Neural cell (in vitro differentiated cells): ENCODE measurements at regions not wholly inside any gene's neighbourhood (a gene's known extent, or its start where the extent isn't known, plus 50 kb on each side); places are given as distances from the start of the nearest gene placed in this dataset.
"Not testable (repeated sequence)": the region's sequence is repeated elsewhere in the genome, so short reads cannot be mapped to it uniquely, and the experiment has no call there.

Experiments
- EP300 ChIP-seq: fragments of 450-650 bp; conservative IDR thresholded peaks from 2 replicates; pipeline ENCODE4 v1.6.1; 2014; ENCODE audit warnings: antibody characterized with exemption, mild to moderate bottlenecking, moderate library complexity; ENCODE audit not compliant: poor library complexity, severe bottlenecking
- EZH2 ChIP-seq: fragments of 200-600, 300-800 bp; shearing (Covaris generic), sonication (generic); IDR thresholded peaks from 2 replicates; pipeline ENCODE4 v1.6.1; 2014; ENCODE audit warnings: antibody characterized with exemption, low read length, borderline replicate concordance, mild to moderate bottlenecking; ENCODE audit not compliant: insufficient read depth, poor library complexity, severe bottlenecking
- POLR2AphosphoS5 ChIP-seq: IDR thresholded peaks from 2 replicates; pipeline ENCODE4 v1.6.1; 2012
- SMC3 ChIP-seq: fragments of 450-650 bp; conservative IDR thresholded peaks from 2 replicates; pipeline ENCODE4 v1.6.1; 2014; ENCODE audit warnings: antibody characterized with exemption, mild to moderate bottlenecking, moderate library complexity; ENCODE audit not compliant: poor library complexity
- TF ChIP-seq, protein P1 (sequence below): fragments of 450-650 bp; IDR thresholded peaks from 2 replicates; pipeline ENCODE4 v1.5.1; 2014; ENCODE audit warnings: antibody characterized with exemption, mild to moderate bottlenecking, moderate library complexity; ENCODE audit not compliant: poor library complexity, severe bottlenecking

DNA sequence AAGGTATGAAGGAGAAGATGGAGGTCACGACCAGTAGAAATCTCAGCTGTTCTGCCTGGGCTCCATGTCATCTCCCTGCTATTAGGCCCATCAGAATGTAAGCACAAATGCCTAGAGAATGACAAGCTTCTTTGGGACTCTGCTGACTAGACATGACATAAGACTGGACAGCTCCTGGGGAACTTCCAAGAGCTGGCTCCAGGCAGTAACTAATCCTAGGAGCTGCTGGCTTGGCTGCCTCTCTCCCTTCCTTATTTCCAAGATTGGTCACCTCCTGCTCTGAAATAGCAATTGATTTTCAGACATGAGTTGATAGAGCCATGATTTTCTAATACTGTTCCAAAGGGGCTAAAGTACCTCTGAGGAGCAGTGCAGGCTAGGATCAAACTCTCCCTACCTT is 57.5 kb upstream of the TP53BP2 start:
- TF ChIP-seq, protein P1, sequence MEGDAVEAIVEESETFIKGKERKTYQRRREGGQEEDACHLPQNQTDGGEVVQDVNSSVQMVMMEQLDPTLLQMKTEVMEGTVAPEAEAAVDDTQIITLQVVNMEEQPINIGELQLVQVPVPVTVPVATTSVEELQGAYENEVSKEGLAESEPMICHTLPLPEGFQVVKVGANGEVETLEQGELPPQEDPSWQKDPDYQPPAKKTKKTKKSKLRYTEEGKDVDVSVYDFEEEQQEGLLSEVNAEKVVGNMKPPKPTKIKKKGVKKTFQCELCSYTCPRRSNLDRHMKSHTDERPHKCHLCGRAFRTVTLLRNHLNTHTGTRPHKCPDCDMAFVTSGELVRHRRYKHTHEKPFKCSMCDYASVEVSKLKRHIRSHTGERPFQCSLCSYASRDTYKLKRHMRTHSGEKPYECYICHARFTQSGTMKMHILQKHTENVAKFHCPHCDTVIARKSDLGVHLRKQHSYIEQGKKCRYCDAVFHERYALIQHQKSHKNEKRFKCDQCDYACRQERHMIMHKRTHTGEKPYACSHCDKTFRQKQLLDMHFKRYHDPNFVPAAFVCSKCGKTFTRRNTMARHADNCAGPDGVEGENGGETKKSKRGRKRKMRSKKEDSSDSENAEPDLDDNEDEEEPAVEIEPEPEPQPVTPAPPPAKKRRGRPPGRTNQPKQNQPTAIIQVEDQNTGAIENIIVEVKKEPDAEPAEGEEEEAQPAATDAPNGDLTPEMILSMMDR = not testable (repeated sequence)
- TF ChIP-seq EZH2, SMC3, EP300, POLR2AphosphoS5: not testable (repeated sequence)
